Activated CD4-positive, alpha-beta memory T cell treated with anti-CD3 and anti-CD28 coated beads for 36 hours (primary cell): ENCODE measurements at regions not wholly inside any gene's neighbourhood (a gene's known extent, or its start where the extent isn't known, plus 50 kb on each side); places are given as distances from the start of the nearest gene placed in this dataset.
"Not testable (repeated sequence)": the region's sequence is repeated elsewhere in the genome, so short reads cannot be mapped to it uniquely, and the experiment has no call there.

Experiments used
- CTCF ChIA-PET: fragments of 350-600 bp; sonication (Branson Sonifier 250); formaldehyde crosslinking; loops from one replicate; lab custom pipeline; 2021; ENCODE audit warnings: antibody characterized with exemption, inconsistent platforms; lab: Charles Lee
- POLR2A ChIA-PET: fragments of 350-600 bp; sonication (Branson Sonifier 250); formaldehyde crosslinking; loops from one replicate; lab custom pipeline; 2021; ENCODE audit warnings: antibody characterized with exemption; lab: Charles Lee
- DNase-seq: peaks from one replicate; pipeline ENCODE4 v3.0.0-alpha.2; 2020
- H3K27ac Mint-ChIP-seq: one replicate; pipeline ENCODE4 v1.8.0; 2021; ENCODE audit warnings: mixed read lengths
- H3K27me3 Mint-ChIP-seq: one replicate; pipeline ENCODE4 v1.8.0; 2021; ENCODE audit warnings: mixed read lengths
- H3K36me3 Mint-ChIP-seq: one replicate; pipeline ENCODE4 v1.8.0; 2021; ENCODE audit warnings: mixed read lengths
- H3K4me1 Mint-ChIP-seq: one replicate; pipeline ENCODE4 v1.8.0; 2021; ENCODE audit warnings: low read depth, mixed read lengths
- H3K4me3 Mint-ChIP-seq: one replicate; pipeline ENCODE4 v1.8.0; 2021; ENCODE audit warnings: mild to moderate bottlenecking, mixed read lengths
- H3K9me3 Mint-ChIP-seq: one replicate; pipeline ENCODE4 v1.8.0; 2021; ENCODE audit warnings: mixed read lengths
- intact Hi-C: fragments of 100-400 bp; cut with micrococcal nuclease; formaldehyde crosslinking; loops from one replicate; pipeline ENCODE4 v1.15.1; 2023

DNA sequence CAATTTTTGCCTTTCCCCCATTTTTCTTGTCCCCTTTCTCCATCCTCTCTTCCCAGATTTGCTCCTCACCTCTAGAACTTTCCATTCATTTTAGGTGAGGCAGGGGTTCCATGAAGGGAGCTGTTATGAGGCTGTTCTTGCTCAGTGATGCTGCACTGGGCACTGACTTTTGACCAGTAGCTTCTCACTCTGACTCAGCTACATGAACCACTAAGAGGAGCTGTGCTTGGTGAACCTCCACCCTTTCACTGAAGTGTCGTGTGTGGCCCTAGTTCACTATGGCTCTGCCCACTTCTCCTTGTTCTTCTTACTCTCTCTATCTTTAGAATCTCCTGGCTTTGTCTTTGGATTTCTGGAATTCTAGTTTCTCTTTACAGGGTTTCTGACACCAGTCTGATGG, 73.4 kb upstream of the ADRA1D start:
- H3K4me1 Mint-ChIP-seq: no peaks in the 10 kb centered on the region
- no peak overlapping the region for H3K27ac Mint-ChIP-seq
- no peaks in the 10 kb centered on the region for H3K9me3 Mint-ChIP-seq
- intact Hi-C loops: no loop called here
- no peak for DNase-seq
- H3K4me3 Mint-ChIP-seq: no peak overlapping the region
- ChIA-PET POLR2A (no interaction called here), CTCF (no interaction called here)
- peaks cover 2% of the 10 kb centered on the region for H3K27me3 Mint-ChIP-seq
- no peaks in the 10 kb centered on the region for H3K36me3 Mint-ChIP-seq

DNA sequence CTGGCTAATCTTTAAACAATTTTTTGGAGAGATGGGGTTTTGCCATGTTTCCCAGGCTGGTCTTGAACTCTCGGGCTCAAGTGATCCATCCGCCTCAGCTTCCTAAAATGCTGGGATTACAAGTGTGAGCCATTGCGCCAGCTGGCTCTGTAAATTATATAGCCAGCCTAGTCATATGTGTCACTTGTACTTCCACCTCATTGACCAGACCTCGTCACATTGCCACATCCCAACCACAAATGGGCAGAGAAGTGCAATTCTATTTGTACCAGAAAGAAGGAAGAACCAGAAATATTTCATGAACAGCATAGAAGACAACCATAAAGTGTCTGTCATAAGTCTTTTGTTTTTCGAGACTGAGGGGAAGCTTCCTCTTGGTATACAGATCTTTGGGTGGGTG, 71.2 kb upstream of the ADRA1D start:
- ChIA-PET POLR2A (no interaction called here), CTCF (no interaction called here)
- DNase-seq: no peak
- intact Hi-C loops: no loop called here
- Mint-ChIP-seq H3K4me3 (no peak overlapping the region), H3K36me3 (no peaks in the 10 kb centered on the region), H3K4me1 (no peaks in the 10 kb centered on the region), H3K9me3 (peaks cover 2% of the 10 kb centered on the region), H3K27ac (no peak overlapping the region), H3K27me3 (peaks cover 6% of the 10 kb centered on the region)

DNA sequence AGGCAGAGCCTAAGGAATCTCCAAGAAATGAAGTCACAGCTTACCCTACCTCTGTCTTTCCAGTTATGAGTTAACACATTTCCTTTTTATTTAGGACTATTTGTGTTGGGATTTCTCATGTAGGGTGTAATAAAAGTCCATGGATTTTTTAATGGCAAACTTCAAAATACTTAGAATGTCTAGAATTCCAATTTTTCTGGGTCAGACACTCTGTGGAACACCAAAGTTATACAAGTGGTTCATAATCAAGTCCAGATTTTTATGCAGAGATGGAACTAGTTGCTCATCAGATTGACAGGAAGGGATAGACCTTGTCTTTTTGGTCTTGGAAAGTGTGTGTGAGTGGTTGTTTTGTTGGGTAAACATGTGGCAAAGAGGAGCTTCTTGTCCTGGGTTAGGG, 69.8 kb upstream of the ADRA1D start:
- Mint-ChIP-seq H3K4me3 (no peak overlapping the region), H3K36me3 (no peaks in the 10 kb centered on the region), H3K27me3 (peaks cover 6% of the 10 kb centered on the region), H3K27ac (no peak overlapping the region), H3K4me1 (no peaks in the 10 kb centered on the region), H3K9me3 (peaks cover 2% of the 10 kb centered on the region)
- intact Hi-C loops: no loop called here
- DNase-seq: no peak
- CTCF ChIA-PET: no interaction called here
- POLR2A ChIA-PET: no interaction called here

DNA sequence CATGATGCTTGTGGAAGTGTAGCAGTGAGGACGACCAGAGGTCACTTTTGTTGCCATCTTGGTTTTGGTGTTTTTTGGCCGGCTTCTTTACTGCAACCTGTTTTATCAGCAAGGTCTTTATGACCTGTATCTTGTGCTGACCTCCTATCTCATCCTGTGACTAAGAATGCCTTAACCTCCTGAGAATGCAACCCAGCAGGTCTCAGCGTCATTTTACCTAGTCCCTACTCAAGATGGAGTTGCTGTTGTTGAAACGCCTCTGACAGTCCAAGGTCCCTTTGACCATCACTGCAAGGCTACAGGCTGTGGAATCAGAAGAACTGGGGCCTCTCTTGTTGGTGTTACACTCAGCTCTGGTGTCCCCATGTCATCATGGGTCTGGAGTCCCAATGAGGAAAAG, 61.5 kb upstream of the ADRA1D start:
- H3K9me3 Mint-ChIP-seq, H3K4me3 Mint-ChIP-seq, intact Hi-C loops, H3K27ac Mint-ChIP-seq, H3K27me3 Mint-ChIP-seq, POLR2A ChIA-PET, H3K4me1 Mint-ChIP-seq, CTCF ChIA-PET, H3K36me3 Mint-ChIP-seq, DNase-seq: not testable (repeated sequence)

DNA sequence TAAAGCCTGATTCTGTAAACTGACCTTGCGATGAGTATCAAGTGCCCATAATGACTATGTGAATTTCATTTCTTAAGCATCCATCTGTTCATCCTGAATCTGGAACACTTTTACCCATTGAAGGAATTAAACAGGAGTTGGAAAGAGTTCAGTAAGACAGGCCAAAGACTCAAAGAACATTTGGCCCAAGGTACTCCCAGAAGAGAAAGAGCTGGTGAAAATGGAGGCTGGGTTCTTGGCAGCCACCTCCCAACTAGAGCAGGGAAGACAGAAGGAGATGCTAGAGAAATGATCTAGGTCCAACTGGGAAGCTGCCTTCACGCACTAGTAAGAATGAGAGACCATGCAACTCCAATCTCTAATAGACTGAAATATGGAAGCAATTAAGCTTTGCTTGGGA, 57.1 kb upstream of the ADRA1D start:
- ChIA-PET CTCF (no interaction called here), POLR2A (no interaction called here)
- intact Hi-C loops: no loop called here
- Mint-ChIP-seq H3K4me3 (no peak overlapping the region), H3K4me1 (no peaks in the 10 kb centered on the region), H3K9me3 (peaks cover 5% of the 10 kb centered on the region), H3K36me3 (no peaks in the 10 kb centered on the region), H3K27me3 (no peaks in the 10 kb centered on the region), H3K27ac (no peak overlapping the region)
- DNase-seq: no peak

DNA sequence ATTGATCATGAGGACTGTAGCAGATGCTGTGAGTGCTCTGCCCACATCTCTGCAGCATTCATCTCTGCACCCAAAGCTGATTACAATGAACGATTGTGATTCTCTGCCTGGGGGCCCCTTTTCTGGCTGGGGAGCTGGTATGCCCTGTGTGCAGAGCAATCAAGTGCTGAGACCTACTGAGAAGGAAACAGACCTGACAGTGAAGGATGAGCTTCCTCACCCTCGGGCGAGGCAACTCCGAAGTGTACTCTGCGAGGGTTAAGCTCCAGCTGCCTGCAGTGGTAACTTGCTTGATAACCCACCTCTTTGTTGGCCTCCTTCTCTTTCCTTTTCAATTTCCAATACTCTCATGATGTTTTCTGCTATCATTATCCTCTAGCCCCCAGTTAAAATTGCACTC, 56.0 kb upstream of the ADRA1D start:
- no peak overlapping the region for H3K4me3 Mint-ChIP-seq
- DNase-seq: no peak
- H3K27ac Mint-ChIP-seq: no peak overlapping the region
- no peaks in the 10 kb centered on the region for H3K27me3 Mint-ChIP-seq
- H3K4me1 Mint-ChIP-seq: no peaks in the 10 kb centered on the region
- CTCF ChIA-PET: no interaction called here
- POLR2A ChIA-PET: no interaction called here
- no peaks in the 10 kb centered on the region for H3K36me3 Mint-ChIP-seq
- intact Hi-C loops: no loop called here
- H3K9me3 Mint-ChIP-seq: no peaks in the 10 kb centered on the region

DNA sequence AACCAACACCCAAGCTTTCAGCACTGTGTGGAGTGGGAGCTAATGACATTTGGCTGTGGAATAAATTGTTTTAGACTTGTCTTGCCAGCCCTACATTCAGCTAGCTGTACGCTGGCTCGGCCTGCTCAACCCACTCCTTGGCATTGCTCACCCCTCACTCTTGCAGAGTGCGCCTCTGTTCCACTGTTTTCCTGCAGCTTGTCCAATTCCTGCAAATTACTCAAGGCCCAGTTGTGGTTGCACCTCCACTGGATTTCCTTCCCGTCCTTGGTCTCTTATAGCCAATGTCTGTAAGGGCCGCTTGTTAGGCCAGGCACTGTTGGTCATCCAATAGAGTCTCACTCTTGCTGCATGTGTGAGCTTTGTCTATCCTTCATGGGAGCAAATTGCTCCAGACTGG, 55.5 kb upstream of the ADRA1D start:
- no peaks in the 10 kb centered on the region for H3K36me3 Mint-ChIP-seq
- no peak overlapping the region for H3K27ac Mint-ChIP-seq
- H3K4me1 Mint-ChIP-seq: no peaks in the 10 kb centered on the region
- POLR2A ChIA-PET: no interaction called here
- no peak for DNase-seq
- no peak overlapping the region for H3K4me3 Mint-ChIP-seq
- CTCF ChIA-PET: no interaction called here
- H3K9me3 Mint-ChIP-seq: no peaks in the 10 kb centered on the region
- intact Hi-C loops: no loop called here
- H3K27me3 Mint-ChIP-seq: no peaks in the 10 kb centered on the region

DNA sequence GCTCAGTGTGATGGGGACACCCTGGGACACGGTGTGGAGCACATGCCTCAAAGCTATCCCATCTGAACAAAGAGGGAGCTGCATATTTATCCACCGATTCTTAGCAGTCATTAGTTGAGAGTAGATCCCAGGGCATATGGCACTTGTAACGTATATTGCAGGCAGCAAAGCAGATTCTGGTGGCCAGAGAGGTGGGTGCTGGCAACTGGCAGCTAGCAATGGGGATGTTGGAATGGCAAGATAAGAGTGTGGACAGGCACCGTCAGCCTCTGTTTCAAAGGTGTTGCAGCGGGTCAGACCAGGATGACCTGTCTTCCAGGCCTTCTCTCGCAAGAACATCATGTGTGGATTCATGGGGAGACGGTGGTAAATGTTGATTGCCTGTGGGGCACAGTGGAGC, 54.0 kb upstream of the ADRA1D start:
- POLR2A ChIA-PET: no interaction called here
- Mint-ChIP-seq H3K9me3 (no peaks in the 10 kb centered on the region), H3K4me1 (no peaks in the 10 kb centered on the region), H3K4me3 (no peak overlapping the region), H3K36me3 (no peaks in the 10 kb centered on the region), H3K27me3 (peaks cover 6% of the 10 kb centered on the region), H3K27ac (no peak overlapping the region)
- intact Hi-C loops: no loop called here
- no peak for DNase-seq
- CTCF ChIA-PET: no interaction called here

DNA sequence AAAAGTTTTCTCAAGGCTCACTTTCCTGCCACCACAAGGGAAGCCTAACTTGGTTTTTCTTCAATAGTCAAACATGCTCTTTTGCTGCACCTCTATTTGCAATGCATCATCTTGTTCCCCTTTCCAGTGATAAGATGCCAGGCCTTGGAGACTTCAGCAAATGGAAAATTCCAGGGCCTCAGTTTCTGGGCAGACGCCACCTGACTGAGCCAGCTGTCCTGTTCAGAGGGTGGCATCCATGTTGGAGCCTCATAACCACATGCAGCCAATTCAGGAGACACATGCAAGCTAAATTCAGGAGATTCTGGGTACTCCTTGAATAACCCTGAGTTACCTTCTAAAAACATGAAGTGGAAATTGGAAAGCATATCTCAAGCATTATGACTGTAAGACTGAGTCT, 51.8 kb upstream of the ADRA1D start:
- H3K27me3 Mint-ChIP-seq: peaks cover 14% of the 10 kb centered on the region
- no peak overlapping the region for H3K27ac Mint-ChIP-seq
- H3K4me1 Mint-ChIP-seq: no peaks in the 10 kb centered on the region
- no peak overlapping the region for H3K4me3 Mint-ChIP-seq
- intact Hi-C loops: no loop called here
- ChIA-PET POLR2A (no interaction called here), CTCF (no interaction called here)
- H3K9me3 Mint-ChIP-seq: no peaks in the 10 kb centered on the region
- no peak for DNase-seq
- no peaks in the 10 kb centered on the region for H3K36me3 Mint-ChIP-seq

DNA sequence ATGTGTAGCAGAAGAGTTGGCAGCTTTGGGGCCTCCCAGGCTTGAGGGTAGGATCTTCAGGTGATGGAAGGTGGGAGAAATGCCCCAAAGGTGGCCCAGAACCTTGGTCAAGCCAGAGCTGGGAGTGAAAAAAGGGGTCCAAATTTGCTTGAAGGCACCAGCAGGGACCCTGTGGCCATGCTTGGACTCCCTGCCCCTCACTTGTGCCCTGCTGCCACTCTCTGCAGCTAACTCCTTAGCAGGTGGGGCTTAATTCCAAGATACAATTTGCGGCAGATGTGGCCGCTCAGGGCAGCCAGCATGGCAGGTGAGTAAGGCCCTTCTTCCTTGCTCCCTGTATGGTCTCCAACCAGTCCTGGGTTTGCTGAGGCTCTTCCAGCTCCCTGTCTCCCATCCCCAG, 51.3 kb upstream of the ADRA1D start:
- Mint-ChIP-seq H3K36me3 (no peaks in the 10 kb centered on the region), H3K4me3 (no peak overlapping the region), H3K27ac (no peak overlapping the region), H3K27me3 (peaks cover 15% of the 10 kb centered on the region), H3K4me1 (no peaks in the 10 kb centered on the region), H3K9me3 (no peaks in the 10 kb centered on the region)
- ChIA-PET CTCF (no interaction called here), POLR2A (no interaction called here)
- intact Hi-C loops: no loop called here
- DNase-seq: no peak

DNA sequence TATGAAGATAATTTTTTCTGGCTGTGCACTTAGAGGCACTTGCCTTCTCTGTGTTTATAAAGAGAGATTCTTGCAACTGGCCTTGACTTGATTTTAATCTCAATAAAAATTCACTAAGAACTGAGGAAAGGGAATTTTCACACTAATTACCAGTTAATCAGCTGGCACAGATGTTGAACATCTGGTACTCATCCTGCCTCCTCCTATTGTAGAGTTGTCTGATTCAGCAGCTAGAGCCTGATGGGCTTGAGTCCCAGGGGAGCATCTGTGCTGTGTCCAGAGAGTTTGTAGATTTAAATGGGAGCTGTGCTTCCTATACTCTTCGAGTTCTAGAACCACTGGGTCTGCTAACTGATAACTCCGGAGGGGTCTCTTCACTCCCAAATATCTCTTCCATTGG, 50.7 kb upstream of the ADRA1D start:
- ChIA-PET POLR2A (no interaction called here), CTCF (no interaction called here)
- H3K27me3 Mint-ChIP-seq: peaks cover 21% of the 10 kb centered on the region

DNA sequence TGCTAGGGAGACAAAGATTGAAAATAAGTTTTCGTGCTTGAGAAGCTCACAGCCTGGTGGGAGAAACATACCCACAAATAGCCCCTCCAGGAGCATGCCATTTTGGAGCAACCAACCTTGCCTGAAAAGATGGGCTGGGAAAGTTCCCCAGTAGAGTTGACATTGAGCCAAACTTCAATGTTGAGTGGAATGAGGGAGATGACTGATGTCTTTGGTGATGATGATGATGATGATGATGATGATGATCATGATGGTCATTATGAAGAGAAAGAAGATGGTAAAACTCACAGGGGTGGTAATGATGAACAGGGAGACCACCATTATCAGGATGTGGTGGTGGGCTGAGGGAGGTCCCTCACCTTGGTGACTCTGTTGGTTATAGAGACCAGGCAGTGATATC, 50.1 kb upstream of the ADRA1D start:
- no peak for DNase-seq
- H3K36me3 Mint-ChIP-seq: no peaks in the 10 kb centered on the region
- H3K27me3 Mint-ChIP-seq: peaks cover 23% of the 10 kb centered on the region
- H3K4me3 Mint-ChIP-seq: no peak overlapping the region
- ChIA-PET POLR2A (no interaction called here), CTCF (no interaction called here)
- intact Hi-C loops: no loop called here
- no peaks in the 10 kb centered on the region for H3K9me3 Mint-ChIP-seq
- H3K27ac Mint-ChIP-seq: no peak overlapping the region
- H3K4me1 Mint-ChIP-seq: no peaks in the 10 kb centered on the region

More for the DNA sequence above, 50.7 kb upstream of the ADRA1D start:
- DNase-seq: no peak
- Mint-ChIP-seq H3K4me1 (no peaks in the 10 kb centered on the region), H3K9me3 (no peaks in the 10 kb centered on the region), H3K27ac (no peak overlapping the region), H3K4me3 (no peak overlapping the region), H3K36me3 (no peaks in the 10 kb centered on the region)
- intact Hi-C loops: no loop called here
